Fibroblast of the aortic adventitia (primary cell): ENCODE measurements at regions not wholly inside any gene's neighbourhood (a gene's known extent, or its start where the extent isn't known, plus 50 kb on each side); places are given as distances from the start of the nearest gene placed in this dataset.
"Not testable (repeated sequence)": the region's sequence is repeated elsewhere in the genome, so short reads cannot be mapped to it uniquely, and the experiment has no call there.

Source experiments
- DNase-seq: peaks from one replicate; pipeline ENCODE4 v3.0.0-alpha.2; 2010; ENCODE audit warnings: low read depth
- H3K4me3 ChIP-seq: 2 replicates; pipeline ENCODE4 v1.5.1; 2011; ENCODE audit warnings: low read depth, mild to moderate bottlenecking, control low read depth, low read length, moderate library complexity
- CTCF ChIP-seq: IDR thresholded peaks from 2 replicates; pipeline ENCODE4 v1.5.1; 2011; ENCODE audit warnings: mild to moderate bottlenecking, low read length, control low read depth, inconsistent platforms; ENCODE audit not compliant: insufficient read depth

- no peak overlapping the region for H3K4me3 ChIP-seq
- no peak for DNase-seq
- no peak for TF ChIP-seq CTCF
Measured at GRCh38 chr5:99010294-99010693, 81.5 kb upstream of the CHD1 start.

- H3K4me3 ChIP-seq, DNase-seq: not testable (repeated sequence)
Measured at GRCh38 chr5:99008009-99008408, 79.2 kb upstream of the CHD1 start.

GRCh38 chr5:99005506-99005905 lies 76.7 kb upstream of the CHD1 start:
- TF ChIP-seq CTCF: no peak
- peak; percentile 8 for DNase-seq
- no peak overlapping the region for H3K4me3 ChIP-seq

GRCh38 chr5:99004960-99005359 lies 76.2 kb upstream of the CHD1 start:
- DNase-seq: no peak
- no peak for TF ChIP-seq CTCF

GRCh38 chr5:99000876-99001275 lies 72.1 kb upstream of the CHD1 start:
- DNase-seq: peak; percentile 21
- no peak overlapping the region for H3K4me3 ChIP-seq
- no peak for TF ChIP-seq CTCF

More at GRCh38 chr5:99004960-99005359, 76.2 kb upstream of the CHD1 start:
- H3K4me3 ChIP-seq: no peak overlapping the region

- no peak for DNase-seq
- TF ChIP-seq CTCF: no peak
- no peak overlapping the region for H3K4me3 ChIP-seq
Measured at GRCh38 chr5:99000221-99000620, 71.4 kb upstream of the CHD1 start.

- no peak overlapping the region for H3K4me3 ChIP-seq
- TF ChIP-seq CTCF: no peak
- DNase-seq: no peak
Measured at GRCh38 chr5:98999631-99000030, 70.8 kb upstream of the CHD1 start.

- no peak overlapping the region for H3K4me3 ChIP-seq
- TF ChIP-seq CTCF: no peak
- DNase-seq: peak; percentile 83
Measured at GRCh38 chr5:98997000-98997399, 68.2 kb upstream of the CHD1 start.
